Body of pancreas (tissue), 4 donors: ENCODE measurements at regions not wholly inside any gene's neighbourhood (a gene's known extent, or its start where the extent isn't known, plus 50 kb on each side); places are given as distances from the start of the nearest gene placed in this dataset.

ENCODE experiments used
- POLR2A ChIP-seq, 3 donors: fragments of 450-650 bp; IDR thresholded peaks; one replicate each; pipeline ENCODE4 v1.6.1; 2016; ENCODE audit warnings: antibody characterized with exemption in 3 of 3, mild to moderate bottlenecking in 2 of 3
- TF ChIP-seq, protein P1 (sequence below), 7 experiments: fragments of 450-650 bp in 4 of 7; fragments of 200-600 bp in 3 of 7; sonication (generic) in 3 of 7; IDR thresholded peaks; one replicate each; pipeline ENCODE4 v1.5.1; 2016 to 2019; ENCODE audit warnings: antibody characterized with exemption in 7 of 7

DNA sequence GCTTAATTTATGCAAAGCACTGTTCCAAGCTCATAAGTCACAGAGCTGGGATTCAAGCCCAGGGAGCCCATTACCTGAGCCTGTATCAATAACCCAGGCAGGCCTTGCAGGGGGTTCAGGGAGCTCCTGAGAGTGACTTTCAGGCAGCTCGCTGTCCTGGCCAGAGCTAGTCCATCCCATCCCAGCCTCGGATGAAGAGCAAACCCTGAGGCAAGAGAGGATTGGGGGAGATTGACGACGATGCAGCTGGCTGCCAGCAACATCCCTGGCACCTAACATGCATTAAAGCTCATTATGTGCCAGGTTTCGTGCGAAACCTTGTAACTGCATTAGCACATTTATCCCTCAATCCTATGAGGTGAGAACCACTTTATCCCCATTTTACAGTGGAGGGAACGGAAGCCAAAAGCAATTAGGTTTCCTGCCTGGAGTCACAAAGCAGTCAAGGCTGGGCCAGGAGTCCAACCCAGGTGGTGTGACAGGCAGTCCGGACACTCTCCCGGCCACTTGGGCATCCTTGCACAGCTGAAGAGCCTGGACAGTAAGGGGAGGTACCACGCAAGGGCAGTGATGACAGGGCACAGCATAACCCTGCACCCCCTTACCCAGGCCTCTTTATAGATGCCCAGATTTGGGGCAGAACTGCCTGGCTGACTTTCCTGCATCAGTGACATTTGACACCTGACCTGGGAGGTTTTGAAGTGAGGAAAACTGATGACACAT is 129.8 kb upstream of the CHST15 start:
- TF ChIP-seq, protein P1, sequence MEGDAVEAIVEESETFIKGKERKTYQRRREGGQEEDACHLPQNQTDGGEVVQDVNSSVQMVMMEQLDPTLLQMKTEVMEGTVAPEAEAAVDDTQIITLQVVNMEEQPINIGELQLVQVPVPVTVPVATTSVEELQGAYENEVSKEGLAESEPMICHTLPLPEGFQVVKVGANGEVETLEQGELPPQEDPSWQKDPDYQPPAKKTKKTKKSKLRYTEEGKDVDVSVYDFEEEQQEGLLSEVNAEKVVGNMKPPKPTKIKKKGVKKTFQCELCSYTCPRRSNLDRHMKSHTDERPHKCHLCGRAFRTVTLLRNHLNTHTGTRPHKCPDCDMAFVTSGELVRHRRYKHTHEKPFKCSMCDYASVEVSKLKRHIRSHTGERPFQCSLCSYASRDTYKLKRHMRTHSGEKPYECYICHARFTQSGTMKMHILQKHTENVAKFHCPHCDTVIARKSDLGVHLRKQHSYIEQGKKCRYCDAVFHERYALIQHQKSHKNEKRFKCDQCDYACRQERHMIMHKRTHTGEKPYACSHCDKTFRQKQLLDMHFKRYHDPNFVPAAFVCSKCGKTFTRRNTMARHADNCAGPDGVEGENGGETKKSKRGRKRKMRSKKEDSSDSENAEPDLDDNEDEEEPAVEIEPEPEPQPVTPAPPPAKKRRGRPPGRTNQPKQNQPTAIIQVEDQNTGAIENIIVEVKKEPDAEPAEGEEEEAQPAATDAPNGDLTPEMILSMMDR (IDR thresholded peaks at IDR 0.05), result no peak
- TF ChIP-seq POLR2A (IDR thresholded peaks at IDR 0.05), result no peak
